Cardiac muscle cell (in vitro differentiated cells and primary cell): ENCODE measurements at regions not wholly inside any gene's neighbourhood (a gene's known extent, or its start where the extent isn't known, plus 50 kb on each side); places are given as distances from the start of the nearest gene placed in this dataset.

ENCODE experiments used
- DNase-seq, 2 donors: peaks; one replicate each; pipeline versions ENCODE4 v3.0.0 to v3.0.0-alpha.2; 2010 to 2017; ENCODE audit warnings: low read depth in 1 of 2, low spot score in 1 of 2
- H3K27ac ChIP-seq: fragments of 200-600 bp; sonication (generic); 2 replicates; pipeline ENCODE4 v1.5.1; 2016
- H3K27me3 ChIP-seq: fragments of 200-600 bp; sonication (generic); 2 replicates; pipeline ENCODE4 v1.6.0; 2016; ENCODE audit warnings: control low read depth
- H3K36me3 ChIP-seq: fragments of 200-600 bp; sonication (generic); 2 replicates; pipeline ENCODE4 v1.5.1; 2016; ENCODE audit warnings: control low read depth
- H3K4me1 ChIP-seq: fragments of 200-600 bp; sonication (generic); 2 replicates; pipeline ENCODE4 v1.8.1; 2017; ENCODE audit warnings: low read depth, mild to moderate bottlenecking, mixed run types
- H3K4me3 ChIP-seq: fragments of 200-600 bp; sonication (generic); 2 replicates; pipeline ENCODE4 v1.5.1; 2016; ENCODE audit warnings: mild to moderate bottlenecking
- H3K9me3 ChIP-seq: fragments of 200-600 bp; sonication (generic); 2 replicates; pipeline ENCODE4 v1.5.1; 2017; ENCODE audit warnings: low read depth, mild to moderate bottlenecking, control low read depth
- TF ChIP-seq, protein P1 (sequence below): IDR thresholded peaks from 2 replicates; pipeline ENCODE4 v1.5.1; 2012; ENCODE audit warnings: low read depth, mild to moderate bottlenecking, low read length

DNA sequence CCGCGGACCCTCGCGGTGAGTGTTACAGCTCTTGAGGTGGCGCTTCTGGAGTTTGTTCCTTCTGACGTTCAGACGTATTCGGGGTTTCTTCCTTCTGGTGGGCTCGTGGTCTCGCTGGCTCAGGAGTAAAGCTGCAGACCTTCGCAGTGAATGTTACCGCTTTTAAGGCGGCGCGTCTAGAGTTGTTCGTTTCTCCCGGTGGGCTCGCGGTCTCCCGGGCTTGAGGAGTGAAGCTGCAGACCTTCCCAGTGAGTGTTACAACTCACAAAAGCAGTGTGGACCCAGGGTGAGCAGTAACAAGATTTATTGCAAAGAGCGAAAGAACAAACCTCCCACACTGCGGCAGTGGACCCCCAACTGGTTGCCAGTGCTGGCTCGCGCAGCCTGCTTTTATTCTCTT, 177.1 kb downstream of the UACA start:
- Histone ChIP-seq H3K9me3 (no peaks in the 10 kb centered on the region), H3K27ac (no peak overlapping the region), H3K4me1 (no peaks in the 10 kb centered on the region), H3K27me3 (peaks cover 13% of the 10 kb centered on the region), H3K36me3 (no peaks in the 10 kb centered on the region), H3K4me3 (no peak overlapping the region)
- DNase-seq = no peak
- TF ChIP-seq, protein P1, sequence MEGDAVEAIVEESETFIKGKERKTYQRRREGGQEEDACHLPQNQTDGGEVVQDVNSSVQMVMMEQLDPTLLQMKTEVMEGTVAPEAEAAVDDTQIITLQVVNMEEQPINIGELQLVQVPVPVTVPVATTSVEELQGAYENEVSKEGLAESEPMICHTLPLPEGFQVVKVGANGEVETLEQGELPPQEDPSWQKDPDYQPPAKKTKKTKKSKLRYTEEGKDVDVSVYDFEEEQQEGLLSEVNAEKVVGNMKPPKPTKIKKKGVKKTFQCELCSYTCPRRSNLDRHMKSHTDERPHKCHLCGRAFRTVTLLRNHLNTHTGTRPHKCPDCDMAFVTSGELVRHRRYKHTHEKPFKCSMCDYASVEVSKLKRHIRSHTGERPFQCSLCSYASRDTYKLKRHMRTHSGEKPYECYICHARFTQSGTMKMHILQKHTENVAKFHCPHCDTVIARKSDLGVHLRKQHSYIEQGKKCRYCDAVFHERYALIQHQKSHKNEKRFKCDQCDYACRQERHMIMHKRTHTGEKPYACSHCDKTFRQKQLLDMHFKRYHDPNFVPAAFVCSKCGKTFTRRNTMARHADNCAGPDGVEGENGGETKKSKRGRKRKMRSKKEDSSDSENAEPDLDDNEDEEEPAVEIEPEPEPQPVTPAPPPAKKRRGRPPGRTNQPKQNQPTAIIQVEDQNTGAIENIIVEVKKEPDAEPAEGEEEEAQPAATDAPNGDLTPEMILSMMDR = no peak

DNA sequence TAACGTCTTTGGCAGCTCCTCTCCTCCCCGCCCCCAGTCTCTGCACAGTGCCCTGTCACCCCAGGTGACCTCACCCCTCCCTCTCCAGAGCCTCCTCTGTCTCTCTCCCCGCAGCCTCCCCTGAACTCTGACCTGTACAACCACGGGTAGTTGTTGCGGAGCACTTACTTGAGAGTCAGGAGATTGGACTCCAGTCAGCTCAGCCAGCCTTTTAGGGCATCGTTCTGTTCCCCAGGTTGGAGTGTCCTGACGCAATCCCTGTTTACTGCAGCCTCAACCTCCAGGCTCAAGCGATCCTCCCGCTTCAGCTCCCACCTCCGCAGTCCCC, 177.7 kb downstream of the UACA start:
- DNase-seq = no peak
- H3K27ac ChIP-seq = no peak overlapping the region
- H3K4me1 ChIP-seq = no peaks in the 10 kb centered on the region
- H3K36me3 ChIP-seq = no peaks in the 10 kb centered on the region
- H3K9me3 ChIP-seq = no peaks in the 10 kb centered on the region
- no peak overlapping the region for H3K4me3 ChIP-seq
- H3K27me3 ChIP-seq = peaks cover 13% of the 10 kb centered on the region
- TF ChIP-seq, protein P1 = no peak

DNA sequence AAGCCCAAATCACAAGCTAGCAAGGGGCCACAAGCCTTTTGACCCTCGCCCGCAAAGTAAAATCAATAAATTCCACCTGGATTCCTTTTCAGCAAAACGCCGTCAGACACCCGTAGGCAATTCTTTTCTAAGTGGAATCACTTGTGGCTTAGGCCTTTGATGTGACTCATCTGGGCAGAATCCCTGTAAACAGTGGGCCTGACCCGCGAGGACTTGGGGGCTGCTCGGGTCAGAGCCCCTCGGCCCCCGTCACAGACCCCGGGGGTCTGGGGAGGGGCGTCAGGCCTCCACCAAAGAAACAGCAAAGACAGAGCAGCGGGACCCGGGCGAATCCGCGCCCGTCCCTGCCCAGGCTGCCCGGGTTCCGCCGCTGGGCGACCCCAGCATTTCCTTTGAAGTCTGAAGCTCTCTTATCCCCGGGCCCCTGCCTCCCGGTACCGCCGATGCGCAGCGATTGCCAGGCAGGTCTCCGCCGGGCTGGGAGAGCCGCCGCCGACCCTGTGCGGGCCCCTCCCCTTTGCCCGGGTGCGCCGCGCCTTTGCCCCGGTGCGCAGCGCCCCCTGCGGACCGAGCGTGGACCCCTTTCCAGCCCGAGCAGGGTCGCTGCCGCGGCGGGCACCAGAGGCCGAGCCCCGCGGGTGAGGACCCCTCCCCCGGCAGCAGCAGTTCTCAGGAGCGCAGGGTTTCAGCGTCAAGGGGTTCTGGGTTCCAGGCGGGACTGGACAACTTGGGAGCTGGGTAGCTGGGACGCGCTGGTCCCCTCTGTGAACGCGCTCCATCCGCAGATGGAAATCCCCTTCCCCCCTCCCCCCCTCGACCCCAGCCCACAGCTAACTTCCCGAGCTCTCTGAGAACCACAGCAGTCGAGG, 178.3 kb downstream of the UACA start:
- TF ChIP-seq, protein P1 = peak; percentile 62
- peak overlapping the region; percentile 20 for H3K4me3 ChIP-seq

DNA sequence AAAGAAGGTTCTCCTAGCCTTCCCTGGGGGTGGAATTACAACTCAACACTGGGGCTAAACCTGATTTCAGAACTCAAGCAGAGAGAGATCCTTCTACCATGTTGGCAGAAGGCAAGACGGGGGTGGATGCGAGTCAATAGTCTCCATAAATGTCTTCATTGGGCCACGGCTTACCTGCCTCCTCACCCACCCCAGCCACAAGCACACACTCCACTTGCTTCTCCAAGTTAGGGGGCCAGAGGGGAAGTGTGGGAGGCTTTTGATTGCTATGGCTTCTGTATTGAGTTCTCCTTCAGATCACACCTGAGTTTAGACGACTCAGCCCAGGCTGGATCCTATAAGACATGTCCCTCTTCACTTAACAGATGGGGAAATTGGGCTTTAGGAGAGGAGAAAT, 178.9 kb downstream of the UACA start:
- Histone ChIP-seq H3K9me3 (no peaks in the 10 kb centered on the region), H3K27ac (no peak overlapping the region), H3K27me3 (peaks cover 13% of the 10 kb centered on the region), H3K4me1 (no peaks in the 10 kb centered on the region), H3K4me3 (no peak overlapping the region), H3K36me3 (no peaks in the 10 kb centered on the region)
- TF ChIP-seq, protein P1 = no peak
- DNase-seq = no peak

More for the DNA sequence above, 178.3 kb downstream of the UACA start:
- no peak overlapping the region for H3K27ac ChIP-seq
- no peaks in the 10 kb centered on the region for H3K4me1 ChIP-seq
- DNase-seq = peak in 1 of 2 donors; percentile 69
- peaks cover 13% of the 10 kb centered on the region for H3K27me3 ChIP-seq
- no peaks in the 10 kb centered on the region for H3K36me3 ChIP-seq
- H3K9me3 ChIP-seq = no peaks in the 10 kb centered on the region

DNA sequence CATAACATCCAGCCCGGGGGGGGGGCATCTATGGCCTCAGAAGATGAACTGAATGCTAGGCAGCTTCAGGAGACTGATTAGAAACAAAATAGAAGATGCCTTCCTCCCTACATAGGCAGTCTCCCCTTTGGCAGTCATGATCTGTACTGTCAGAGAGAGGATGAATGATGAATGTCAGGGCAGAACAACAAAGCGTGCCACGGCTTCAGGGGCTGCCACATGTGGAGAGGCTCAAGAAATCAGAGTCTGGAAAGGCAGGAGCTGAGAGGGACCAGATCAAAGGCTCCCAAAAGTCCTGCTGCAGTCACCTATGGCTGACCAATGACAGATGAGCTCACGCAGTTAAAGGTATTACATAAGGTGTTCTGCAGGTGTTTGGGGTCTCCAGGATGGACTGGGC, 180.4 kb downstream of the UACA start:
- DNase-seq = no peak
- Histone ChIP-seq H3K36me3 (no peaks in the 10 kb centered on the region), H3K27me3 (peaks cover 13% of the 10 kb centered on the region), H3K4me1 (no peaks in the 10 kb centered on the region), H3K27ac (no peak overlapping the region), H3K9me3 (no peaks in the 10 kb centered on the region), H3K4me3 (no peak overlapping the region)
- TF ChIP-seq, protein P1 = no peak
